A549 (cell line): ENCODE measurements at regions not wholly inside any gene's neighbourhood (a gene's known extent, or its start where the extent isn't known, plus 50 kb on each side); places are given as distances from the start of the nearest gene placed in this dataset.

ENCODE experiments used
- CTCF ChIP-seq: fragments of >200 bp; sonication (Bioruptor Twin); formaldehyde crosslinking; IDR thresholded peaks from 3 replicates; pipeline ENCODE4 v1.5.1; 2016
- MAFK ChIP-seq: fragments of 450-650 bp; IDR thresholded peaks from 2 replicates; pipeline ENCODE4 v1.6.1; 2014; ENCODE audit not compliant: partially characterized antibody
- MAZ ChIP-seq: fragments of 150-350 bp; IDR thresholded peaks from 2 replicates; pipeline ENCODE4 v1.6.1; 2014; ENCODE audit warnings: antibody characterized with exemption, low read depth, low read length, borderline replicate concordance

GRCh38 chr9:28502741-28503140, 929.5 kb upstream of the C9orf72 start:
- TF ChIP-seq CTCF: no peak
- TF ChIP-seq MAZ: no peak
- TF ChIP-seq MAFK: peak; percentile 7
